ENCODE measurements at regions not wholly inside any gene's neighbourhood (a gene's known extent, or its start where the extent isn't known, plus 50 kb on each side); places are given as distances from the start of the nearest gene placed in this dataset.

DNA sequence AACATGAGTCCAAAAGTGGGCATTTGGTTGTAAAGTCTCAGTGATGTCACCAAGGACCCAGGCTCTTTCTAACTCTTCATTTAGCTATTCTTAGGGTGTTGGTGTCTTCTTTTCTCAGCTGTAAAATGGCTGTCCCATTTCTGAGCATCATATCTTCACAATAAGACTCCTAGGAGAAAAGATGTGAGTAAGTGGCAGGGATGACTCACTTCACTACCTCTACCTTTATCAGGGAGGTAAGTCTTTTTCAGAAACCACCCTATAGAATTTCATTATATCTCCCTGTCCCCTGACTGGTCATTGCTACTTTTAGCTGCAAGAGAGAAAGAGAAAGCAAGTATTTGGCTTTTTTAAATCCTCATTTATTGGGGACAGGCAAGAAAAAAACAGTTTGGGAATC, 300.2 kb upstream of the RBMS3 start:
- no peak for TF ChIP-seq CTCF (IDR thresholded peaks at IDR 0.05; ENCODE audit: unreplicated experiment)
- DNase-seq (ENCODE audit: low spot score): no peak
- no peaks in the 10 kb centered on the region for H3K9me3 Mint-ChIP-seq (ENCODE audit: unreplicated experiment)
- no peaks in the 10 kb centered on the region for H3K27me3 Mint-ChIP-seq (ENCODE audit: unreplicated experiment)
- no peak overlapping the region for H3K4me3 Mint-ChIP-seq (ENCODE audit: unreplicated experiment)
- H3K27ac Mint-ChIP-seq (ENCODE audit: unreplicated experiment): no peak overlapping the region
- no peaks in the 10 kb centered on the region for H3K36me3 Mint-ChIP-seq (ENCODE audit: low read depth, unreplicated experiment)
- no peaks in the 10 kb centered on the region for H3K4me1 Mint-ChIP-seq (ENCODE audit: unreplicated experiment)

- TF ChIP-seq CTCF (IDR thresholded peaks at IDR 0.05; ENCODE audit: unreplicated experiment): no peak
- no peaks in the 10 kb centered on the region for H3K36me3 Mint-ChIP-seq (ENCODE audit: low read depth, unreplicated experiment)
- H3K27me3 Mint-ChIP-seq (ENCODE audit: unreplicated experiment): no peaks in the 10 kb centered on the region
- no peaks in the 10 kb centered on the region for H3K9me3 Mint-ChIP-seq (ENCODE audit: unreplicated experiment)
- no peaks in the 10 kb centered on the region for H3K4me1 Mint-ChIP-seq (ENCODE audit: unreplicated experiment)
- H3K4me3 Mint-ChIP-seq (ENCODE audit: unreplicated experiment): no peak overlapping the region
- no peak for DNase-seq (ENCODE audit: low spot score)
- H3K27ac Mint-ChIP-seq (ENCODE audit: unreplicated experiment): no peak overlapping the region
These were observed 298.0 kb upstream of the RBMS3 start for GRCh38 chr3:28982906-28983305.

GRCh38 chr3:28986922-28987321, 293.9 kb upstream of the RBMS3 start:
- TF ChIP-seq CTCF (IDR thresholded peaks at IDR 0.05; ENCODE audit: unreplicated experiment): no peak
- Mint-ChIP-seq H3K4me3 (ENCODE audit: unreplicated experiment) (no peak overlapping the region), H3K36me3 (ENCODE audit: low read depth, unreplicated experiment) (no peaks in the 10 kb centered on the region), H3K4me1 (ENCODE audit: unreplicated experiment) (peaks cover 7% of the 10 kb centered on the region), H3K9me3 (ENCODE audit: unreplicated experiment) (no peaks in the 10 kb centered on the region), H3K27me3 (ENCODE audit: unreplicated experiment) (no peaks in the 10 kb centered on the region), H3K27ac (ENCODE audit: unreplicated experiment) (no peak overlapping the region)
- no peak for DNase-seq (ENCODE audit: low spot score)

DNA sequence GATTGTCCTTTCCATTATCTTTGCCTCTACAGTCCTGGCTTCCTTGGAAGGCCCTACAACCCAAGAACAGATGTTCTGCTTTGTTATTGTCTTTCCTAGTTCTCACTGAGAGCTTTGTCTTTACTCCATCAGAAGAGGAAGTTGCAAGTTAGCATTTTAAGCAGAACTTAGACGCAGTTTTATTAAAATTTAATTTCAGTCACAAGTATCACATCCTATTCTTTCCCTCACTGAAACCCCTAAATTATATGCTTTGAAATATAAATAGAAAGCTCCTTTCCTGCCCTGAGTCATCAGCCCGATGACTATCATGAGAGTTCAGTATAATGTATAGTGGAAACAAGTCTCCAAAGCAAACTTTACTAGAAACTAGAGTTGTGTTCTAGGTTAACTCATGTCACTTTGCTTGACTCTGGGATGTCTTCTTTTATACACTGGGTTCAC, 291.2 kb upstream of the RBMS3 start:
- H3K9me3 Mint-ChIP-seq (ENCODE audit: unreplicated experiment): no peaks in the 10 kb centered on the region
- no peak overlapping the region for H3K4me3 Mint-ChIP-seq (ENCODE audit: unreplicated experiment)
- no peak overlapping the region for H3K27ac Mint-ChIP-seq (ENCODE audit: unreplicated experiment)
- H3K4me1 Mint-ChIP-seq (ENCODE audit: unreplicated experiment): peaks cover 7% of the 10 kb centered on the region
- DNase-seq (ENCODE audit: low spot score): no peak
- no peaks in the 10 kb centered on the region for H3K27me3 Mint-ChIP-seq (ENCODE audit: unreplicated experiment)
- H3K36me3 Mint-ChIP-seq (ENCODE audit: low read depth, unreplicated experiment): no peaks in the 10 kb centered on the region
- no peak for TF ChIP-seq CTCF (IDR thresholded peaks at IDR 0.05; ENCODE audit: unreplicated experiment)

GRCh38 chr3:28994161-28994905, 286.5 kb upstream of the RBMS3 start:
- no peaks in the 10 kb centered on the region for H3K27me3 Mint-ChIP-seq (ENCODE audit: unreplicated experiment)
- H3K9me3 Mint-ChIP-seq (ENCODE audit: unreplicated experiment): no peaks in the 10 kb centered on the region
- H3K4me3 Mint-ChIP-seq (ENCODE audit: unreplicated experiment): no peak overlapping the region
- TF ChIP-seq CTCF (IDR thresholded peaks at IDR 0.05; ENCODE audit: unreplicated experiment): no peak
- no peak overlapping the region for H3K27ac Mint-ChIP-seq (ENCODE audit: unreplicated experiment)
- no peaks in the 10 kb centered on the region for H3K36me3 Mint-ChIP-seq (ENCODE audit: low read depth, unreplicated experiment)
- peaks cover 4% of the 10 kb centered on the region for H3K4me1 Mint-ChIP-seq (ENCODE audit: unreplicated experiment)
- DNase-seq (ENCODE audit: low spot score): no peak
